T-cell (primary cell): ENCODE measurements at regions not wholly inside any gene's neighbourhood (a gene's known extent, or its start where the extent isn't known, plus 50 kb on each side); places are given as distances from the start of the nearest gene placed in this dataset.
A peak's percentile ranks its signal among the peaks of the same experiment; 100 is the strongest.

Source experiments
- ATAC-seq, 4 experiments: fragments of 200-7000 bp in 3 of 4; fragments of 150-1000 bp in 1 of 4; cut with Tn5 transposase; replicated peaks in 1 of 4; 1 replicate in 3 of 4; 2 replicates in 1 of 4; pipeline ENCODE4 v1.10.0; 2021; ENCODE audit warnings: moderate library complexity in 3 of 4, mild to moderate bottlenecking in 2 of 4, moderate number of reproducible peaks in 1 of 4
- CTCF ChIA-PET, 2 donors: fragments of 300-600 bp; sonication (Branson Sonifier 250); formaldehyde crosslinking; loops; one replicate each; lab custom pipeline; 2022; ENCODE audit warnings: antibody characterized with exemption in 2 of 2; lab: Charles Lee
- POLR2A ChIA-PET, 2 donors: fragments of 300-600 bp; sonication (Branson Sonifier 250); formaldehyde crosslinking; loops; one replicate each; lab custom pipeline; 2022; ENCODE audit warnings: antibody characterized with exemption in 2 of 2; lab: Charles Lee
- DNase-seq, 35 experiments: peaks; one replicate each; pipeline versions ENCODE4 v3.0.0 to v3.0.0-alpha.2; 2013 to 2023
- H3K27ac ChIP-seq: one replicate; pipeline ENCODE4 v1.5.1; 2013; ENCODE audit warnings: low read length
- H3K27me3 ChIP-seq, 2 experiments: replicated peaks in 1 of 2; 1 replicate in 1 of 2; 2 replicates in 1 of 2; pipeline versions ENCODE4 v1.6.1 to v1.7.0; 2013; ENCODE audit warnings: low read length in 1 of 2, mixed read lengths in 1 of 2; ENCODE audit not compliant: control insufficient read depth in 2 of 2, insufficient read depth in 2 of 2; ENCODE audit errors: extremely low read depth in 1 of 2
- H3K36me3 ChIP-seq, 2 donors: 1 replicate in 1 of 2; 2 replicates in 1 of 2; pipeline versions ENCODE4 v1.6.1 to v1.7.0; 2013; ENCODE audit warnings: low read length in 1 of 2; ENCODE audit not compliant: control insufficient read depth in 2 of 2, insufficient read depth in 1 of 2; ENCODE audit errors: extremely low read depth in 1 of 2
- H3K4me1 ChIP-seq, 2 experiments: 1 replicate in 1 of 2; 2 replicates in 1 of 2; pipeline versions ENCODE4 v1.6.1 to v1.7.0; 2013; ENCODE audit warnings: low read length in 2 of 2, mixed read lengths in 1 of 2; ENCODE audit not compliant: insufficient read depth in 2 of 2, control insufficient read depth in 1 of 2; ENCODE audit errors: extremely low read depth in 1 of 2
- H3K4me3 ChIP-seq, 2 donors: 1 replicate in 1 of 2; 2 replicates in 1 of 2; pipeline versions ENCODE4 v1.5.1 to v1.7.0; 2013; ENCODE audit warnings: mild to moderate bottlenecking in 2 of 2, low read length in 1 of 2, moderate library complexity in 1 of 2; ENCODE audit not compliant: control insufficient read depth in 1 of 2; ENCODE audit errors: extremely low read depth in 1 of 2
- H3K9me3 ChIP-seq: 2 replicates; pipeline ENCODE4 v1.7.0; 2013
- H3K27ac Mint-ChIP-seq, 2 donors: one replicate each; pipeline ENCODE4 v1.8.0; 2020 to 2021; ENCODE audit warnings: mild to moderate bottlenecking in 2 of 2, mixed read lengths in 2 of 2
- H3K27me3 Mint-ChIP-seq, 2 donors: one replicate each; pipeline ENCODE4 v1.8.0; 2021 to 2022; ENCODE audit warnings: mixed read lengths in 2 of 2
- H3K36me3 Mint-ChIP-seq: one replicate; pipeline ENCODE4 v1.8.0; 2021; ENCODE audit warnings: mixed read lengths
- H3K4me1 Mint-ChIP-seq, 3 donors: one replicate each; pipeline ENCODE4 v1.8.0; 2020 to 2022; ENCODE audit warnings: mixed read lengths in 3 of 3, mild to moderate bottlenecking in 1 of 3
- H3K4me3 Mint-ChIP-seq, 3 donors: one replicate each; pipeline ENCODE4 v1.8.0; 2020 to 2022; ENCODE audit warnings: mild to moderate bottlenecking in 3 of 3, mixed read lengths in 3 of 3, moderate library complexity in 3 of 3
- H3K9me3 Mint-ChIP-seq, 3 donors: one replicate each; pipeline ENCODE4 v1.8.0; 2020 to 2022; ENCODE audit warnings: mixed read lengths in 3 of 3
- WGBS: methylation state at CpG from one replicate; pipeline ENCODE4 v1.1.5; 2013; ENCODE audit warnings: missing lambda C conversion rate; ENCODE audit not compliant: insufficient coverage; 5-methylcytosine and 5-hydroxymethylcytosine counted together

GRCh38 chr2:173584676-173585458 is 230.2 kb downstream of the CDCA7 start:
- Mint-ChIP-seq H3K4me1 (no peaks in the 10 kb centered on the region), H3K4me3 (no peak overlapping the region), H3K27me3 (peaks cover 10 to 27% of the 10 kb centered on the region in 2 donors), H3K27ac (no peak overlapping the region), H3K36me3 (no peaks in the 10 kb centered on the region), H3K9me3 (no peaks in the 10 kb centered on the region)
- no peak overlapping the region for H3K4me3 ChIP-seq
- ATAC-seq: no peak
- H3K4me1 ChIP-seq: no peaks in the 10 kb centered on the region
- POLR2A ChIA-PET: no interaction called here
- no CpG with 5 or more reads among the region's 4 CpGs for WGBS
- no peaks in the 10 kb centered on the region for H3K9me3 ChIP-seq
- H3K27me3 ChIP-seq: peaks cover 0 to 3% of the 10 kb centered on the region in 2 experiments
- no peak overlapping the region for H3K27ac ChIP-seq
- no peaks in the 10 kb centered on the region for H3K36me3 ChIP-seq
- CTCF ChIA-PET: no interaction called here
- no peak for DNase-seq

- Mint-ChIP-seq H3K27ac (no peak overlapping the region), H3K4me1 (no peaks in the 10 kb centered on the region), H3K4me3 (no peak overlapping the region), H3K27me3 (peaks cover 10 to 19% of the 10 kb centered on the region in 2 donors), H3K36me3 (no peaks in the 10 kb centered on the region), H3K9me3 (peaks cover 4 to 13% (median 10%) of the 10 kb centered on the region in 3 donors)
- Histone ChIP-seq H3K4me3 (no peak overlapping the region), H3K9me3 (no peaks in the 10 kb centered on the region), H3K27ac (no peak overlapping the region), H3K4me1 (no peaks in the 10 kb centered on the region), H3K36me3 (no peaks in the 10 kb centered on the region), H3K27me3 (peaks cover 0 to 3% of the 10 kb centered on the region in 2 experiments)
- ATAC-seq (no peak), DNase-seq (no peak)
- ChIA-PET CTCF (no interaction called here), POLR2A (no interaction called here)
- 74% methylated on average over 7 of the region's 9 CpGs for WGBS
These were observed 234.3 kb downstream of the CDCA7 start for GRCh38 chr2:173588931-173589369.

GRCh38 chr2:173589604-173590275 is 235.1 kb downstream of the CDCA7 start:
- 67% methylated on average over 1 of the region's 3 CpGs for WGBS
- Histone ChIP-seq H3K27ac (no peak overlapping the region), H3K4me1 (no peaks in the 10 kb centered on the region), H3K36me3 (no peaks in the 10 kb centered on the region), H3K4me3 (no peak overlapping the region), H3K27me3 (peaks cover 0 to 3% of the 10 kb centered on the region in 2 experiments), H3K9me3 (no peaks in the 10 kb centered on the region)
- no peak for DNase-seq
- ATAC-seq: no peak
- ChIA-PET CTCF (no interaction called here), POLR2A (no interaction called here)
- H3K9me3 Mint-ChIP-seq: peaks cover 4 to 14% (median 11%) of the 10 kb centered on the region in 3 donors
- H3K4me3 Mint-ChIP-seq: no peak overlapping the region
- no peaks in the 10 kb centered on the region for H3K36me3 Mint-ChIP-seq
- no peaks in the 10 kb centered on the region for H3K4me1 Mint-ChIP-seq
- H3K27me3 Mint-ChIP-seq: peaks cover 11 to 19% of the 10 kb centered on the region in 2 donors
- H3K27ac Mint-ChIP-seq: no peak overlapping the region

- CTCF ChIA-PET: no interaction called here
- Mint-ChIP-seq H3K4me3 (no peak overlapping the region), H3K27ac (no peak overlapping the region), H3K4me1 (no peaks in the 10 kb centered on the region), H3K9me3 (peaks cover 4 to 14% (median 11%) of the 10 kb centered on the region in 3 donors), H3K36me3 (no peaks in the 10 kb centered on the region), H3K27me3 (peaks cover 15 to 19% of the 10 kb centered on the region in 2 donors)
- H3K4me1 ChIP-seq: no peaks in the 10 kb centered on the region
- peaks cover 0 to 3% of the 10 kb centered on the region in 2 experiments for H3K27me3 ChIP-seq
- no peak for DNase-seq
- H3K4me3 ChIP-seq: no peak overlapping the region
- H3K27ac ChIP-seq: no peak overlapping the region
- POLR2A ChIA-PET: no interaction called here
- H3K9me3 ChIP-seq: no peaks in the 10 kb centered on the region
- 84% methylated on average over 2 of the region's 6 CpGs for WGBS
- no peak for ATAC-seq
- H3K36me3 ChIP-seq: no peaks in the 10 kb centered on the region
These were observed 235.7 kb downstream of the CDCA7 start for GRCh38 chr2:173590276-173590861.

GRCh38 chr2:173593109-173593508 is 238.4 kb downstream of the CDCA7 start:
- Histone ChIP-seq H3K36me3 (no peaks in the 10 kb centered on the region), H3K27me3 (peaks cover 0 to 3% of the 10 kb centered on the region in 2 experiments), H3K27ac (no peak overlapping the region), H3K4me3 (peak overlapping the region in 1 of 2 donors; percentile 19), H3K9me3 (no peaks in the 10 kb centered on the region), H3K4me1 (no peaks in the 10 kb centered on the region)
- H3K4me1 Mint-ChIP-seq: no peaks in the 10 kb centered on the region
- DNase-seq (no peak), ATAC-seq (no peak)
- CTCF ChIA-PET: no interaction called here
- no peak overlapping the region for H3K27ac Mint-ChIP-seq
- H3K4me3 Mint-ChIP-seq: no peak overlapping the region
- H3K36me3 Mint-ChIP-seq: no peaks in the 10 kb centered on the region
- peaks cover 13 to 18% of the 10 kb centered on the region in 2 donors for H3K27me3 Mint-ChIP-seq
- POLR2A ChIA-PET: no interaction called here
- H3K9me3 Mint-ChIP-seq: peaks cover 9 to 14% (median 11%) of the 10 kb centered on the region in 3 donors

GRCh38 chr2:173596244-173596643 is 241.6 kb downstream of the CDCA7 start:
- H3K9me3 ChIP-seq: no peaks in the 10 kb centered on the region
- no peaks in the 10 kb centered on the region for H3K36me3 ChIP-seq
- Mint-ChIP-seq H3K27ac (no peak overlapping the region), H3K4me1 (no peaks in the 10 kb centered on the region), H3K9me3 (peaks cover 9 to 14% (median 13%) of the 10 kb centered on the region in 3 donors), H3K27me3 (peaks cover 9 to 12% of the 10 kb centered on the region in 2 donors), H3K36me3 (no peaks in the 10 kb centered on the region), H3K4me3 (no peak overlapping the region)
- no peak overlapping the region for H3K27ac ChIP-seq
- DNase-seq (no peak), ATAC-seq (no peak)
- no peak overlapping the region for H3K4me3 ChIP-seq
- POLR2A ChIA-PET: no interaction called here
- CTCF ChIA-PET: no interaction called here
- H3K4me1 ChIP-seq: no peaks in the 10 kb centered on the region
- H3K27me3 ChIP-seq: peaks cover 0 to 1% of the 10 kb centered on the region in 2 experiments
